Mesendoderm (in vitro differentiated cells): ENCODE measurements at regions not wholly inside any gene's neighbourhood (a gene's known extent, or its start where the extent isn't known, plus 50 kb on each side); places are given as distances from the start of the nearest gene placed in this dataset.

Experiments
- DNase-seq: peaks from one replicate; pipeline ENCODE4 v3.0.0; 2013
- H2AK5ac ChIP-seq: 2 replicates; pipeline ENCODE4 v1.6.1; 2013; ENCODE audit warnings: low read length, inconsistent platforms
- H2BK120ac ChIP-seq: 2 replicates; pipeline ENCODE4 v1.6.1; 2013; ENCODE audit warnings: low read depth, mild to moderate bottlenecking, low read length, moderate library complexity, mixed read lengths
- H2BK15ac ChIP-seq: replicated peaks from 2 replicates; pipeline ENCODE4 v1.6.1; 2013; ENCODE audit warnings: low read depth, mild to moderate bottlenecking, moderate library complexity
- H2BK5ac ChIP-seq: 2 replicates; pipeline ENCODE4 v1.6.1; 2013; ENCODE audit warnings: low read length, inconsistent platforms
- H3K18ac ChIP-seq: 2 replicates; pipeline ENCODE4 v1.6.1; 2013; ENCODE audit warnings: mild to moderate bottlenecking, low read length, mixed read lengths
- H3K23ac ChIP-seq: one replicate; pipeline ENCODE4 v1.6.1; 2013; ENCODE audit warnings: low read length
- H3K27ac ChIP-seq: 2 replicates; pipeline ENCODE4 v1.5.1; 2013; ENCODE audit warnings: low read depth, mild to moderate bottlenecking, inconsistent platforms, low read length, moderate library complexity
- H3K27me3 ChIP-seq: 2 replicates; pipeline ENCODE4 v1.6.1; 2013; ENCODE audit warnings: low read length, control low read depth, mild to moderate bottlenecking, inconsistent platforms; ENCODE audit not compliant: insufficient read depth, poor library complexity
- H3K36me3 ChIP-seq: 2 replicates; pipeline ENCODE4 v1.6.1; 2013; ENCODE audit warnings: low read length, inconsistent platforms; ENCODE audit not compliant: control insufficient read depth, insufficient read depth
- H3K4ac ChIP-seq: one replicate; pipeline ENCODE4 v1.6.1; 2013; ENCODE audit warnings: low read depth, mild to moderate bottlenecking, low read length, moderate library complexity
- H3K4me1 ChIP-seq: 2 replicates; pipeline ENCODE4 v1.6.1; 2013; ENCODE audit warnings: low read depth, low read length, inconsistent platforms; ENCODE audit not compliant: control insufficient read depth
- H3K4me2 ChIP-seq: 2 replicates; pipeline ENCODE4 v1.6.1; 2013; ENCODE audit warnings: low read length
- H3K4me3 ChIP-seq: 2 replicates; pipeline ENCODE4 v1.5.1; 2013; ENCODE audit warnings: mild to moderate bottlenecking, low read length
- H3K56ac ChIP-seq: one replicate; pipeline ENCODE4 v1.6.1; 2013; ENCODE audit warnings: low read length
- H3K79me1 ChIP-seq: 2 replicates; pipeline ENCODE4 v1.6.1; 2013; ENCODE audit warnings: low read length, inconsistent platforms
- H3K79me2 ChIP-seq: 2 replicates; pipeline ENCODE4 v1.6.1; 2013; ENCODE audit warnings: mild to moderate bottlenecking, low read length; ENCODE audit not compliant: control insufficient read depth, insufficient read depth
- H3K9ac ChIP-seq: 2 replicates; pipeline ENCODE4 v1.6.1; 2013; ENCODE audit warnings: low read length, inconsistent platforms
- H4K5ac ChIP-seq: one replicate; pipeline ENCODE4 v1.6.1; 2013; ENCODE audit warnings: low read length
- H4K8ac ChIP-seq: one replicate; pipeline ENCODE4 v1.6.1; 2013; ENCODE audit warnings: low read depth, mild to moderate bottlenecking, control low read depth, low read length, moderate library complexity
- WGBS: extraction: QIAGEN DNeasy Blood & Tissue Kit; methylation state at CpG from one replicate; pipeline ENCODE4 v1.1.7; 2013; ENCODE audit warnings: low lambda C conversion rate, missing lambda C conversion rate; ENCODE audit not compliant: insufficient coverage; ENCODE audit errors: extremely low coverage; 5-methylcytosine and 5-hydroxymethylcytosine counted together

GRCh38 chr9:14031810-14032209 is 282.1 kb downstream of the NFIB start:
- no peak overlapping the region for H2BK120ac ChIP-seq
- H3K4me1 ChIP-seq = peaks cover under 1% of the 10 kb centered on the region
- H3K18ac ChIP-seq = no peak overlapping the region
- DNase-seq = no peak
- no peak overlapping the region for H2AK5ac ChIP-seq
- H3K79me2 ChIP-seq = no peaks in the 10 kb centered on the region
- H3K79me1 ChIP-seq = no peaks in the 10 kb centered on the region
- H4K5ac ChIP-seq = peak overlapping the region; percentile 42
- no peak overlapping the region for H2BK15ac ChIP-seq
- H3K56ac ChIP-seq = no peak overlapping the region
- no peaks in the 10 kb centered on the region for H3K27me3 ChIP-seq
- no peak overlapping the region for H3K23ac ChIP-seq
- H4K8ac ChIP-seq = peak overlapping the region; percentile 56
- H3K9ac ChIP-seq = no peak overlapping the region
- no CpG with 5 or more reads among the region's 3 CpGs for WGBS
- no peaks in the 10 kb centered on the region for H3K36me3 ChIP-seq
- no peak overlapping the region for H3K4me2 ChIP-seq
- no peak overlapping the region for H3K4me3 ChIP-seq
- no peak overlapping the region for H3K4ac ChIP-seq
- no peak overlapping the region for H3K27ac ChIP-seq
- no peak overlapping the region for H2BK5ac ChIP-seq

GRCh38 chr9:14031060-14031414 is 282.9 kb downstream of the NFIB start:
- WGBS = no CpG with 5 or more reads among the region's 7 CpGs

GRCh38 chr9:14030375-14031059 is 283.4 kb downstream of the NFIB start:
- Histone ChIP-seq H3K4me1 (peaks cover 3% of the 10 kb centered on the region), H3K9ac (no peak overlapping the region), H3K36me3 (no peaks in the 10 kb centered on the region), H4K5ac (no peak overlapping the region), H3K79me1 (no peaks in the 10 kb centered on the region), H3K4me2 (no peak overlapping the region), H3K23ac (no peak overlapping the region), H3K27ac (no peak overlapping the region), H3K27me3 (no peaks in the 10 kb centered on the region), H4K8ac (no peak overlapping the region), H3K56ac (no peak overlapping the region), H2BK120ac (peak overlapping the region; percentile 45), H3K79me2 (no peaks in the 10 kb centered on the region), H2BK5ac (no peak overlapping the region), H3K4me3 (no peak overlapping the region), H2AK5ac (no peak overlapping the region), H2BK15ac (no peak overlapping the region), H3K4ac (no peak overlapping the region), H3K18ac (no peak overlapping the region)
- WGBS = no CpG with 5 or more reads among the region's 7 CpGs
- no peak for DNase-seq

More at GRCh38 chr9:14031060-14031414, 282.9 kb downstream of the NFIB start:
- no peaks in the 10 kb centered on the region for H3K79me1 ChIP-seq
- peak overlapping the region; percentile 45 for H2BK120ac ChIP-seq
- H3K23ac ChIP-seq = no peak overlapping the region
- H2AK5ac ChIP-seq = no peak overlapping the region
- H4K5ac ChIP-seq = no peak overlapping the region
- H3K4me1 ChIP-seq = peaks cover 3% of the 10 kb centered on the region
- no peak overlapping the region for H3K4ac ChIP-seq
- no peak overlapping the region for H3K9ac ChIP-seq
- no peaks in the 10 kb centered on the region for H3K79me2 ChIP-seq
- H3K27ac ChIP-seq = no peak overlapping the region
- H3K4me2 ChIP-seq = no peak overlapping the region
- H3K18ac ChIP-seq = no peak overlapping the region
- H4K8ac ChIP-seq = no peak overlapping the region
- H3K56ac ChIP-seq = no peak overlapping the region
- H2BK15ac ChIP-seq = no peak overlapping the region
- no peaks in the 10 kb centered on the region for H3K36me3 ChIP-seq
- H3K27me3 ChIP-seq = no peaks in the 10 kb centered on the region
- H3K4me3 ChIP-seq = no peak overlapping the region
- peak; percentile 76 for DNase-seq
- H2BK5ac ChIP-seq = no peak overlapping the region

- Histone ChIP-seq H3K4me2 (no peak overlapping the region), H3K18ac (no peak overlapping the region), H2BK120ac (no peak overlapping the region), H3K27ac (no peak overlapping the region), H3K4me1 (peaks cover 3% of the 10 kb centered on the region), H3K4me3 (no peak overlapping the region), H3K56ac (no peak overlapping the region), H4K5ac (no peak overlapping the region), H3K79me2 (no peaks in the 10 kb centered on the region), H3K9ac (no peak overlapping the region), H2BK5ac (no peak overlapping the region), H3K79me1 (no peaks in the 10 kb centered on the region), H2AK5ac (no peak overlapping the region), H3K36me3 (no peaks in the 10 kb centered on the region), H3K4ac (no peak overlapping the region), H3K27me3 (no peaks in the 10 kb centered on the region), H2BK15ac (no peak overlapping the region), H4K8ac (no peak overlapping the region), H3K23ac (no peak overlapping the region)
- no peak for DNase-seq
- WGBS = no CpG with 5 or more reads among the region's 11 CpGs
Observed at GRCh38 chr9:14029806-14030374, 284.1 kb downstream of the NFIB start.

GRCh38 chr9:14027116-14027800 is 286.7 kb downstream of the NFIB start:
- Histone ChIP-seq H2BK5ac (no peak overlapping the region), H4K8ac (no peak overlapping the region), H3K79me1 (no peaks in the 10 kb centered on the region), H3K4me1 (peaks cover 3% of the 10 kb centered on the region), H3K4me3 (no peak overlapping the region), H3K23ac (no peak overlapping the region), H3K27ac (no peak overlapping the region), H3K18ac (no peak overlapping the region), H3K4me2 (no peak overlapping the region), H3K27me3 (no peaks in the 10 kb centered on the region), H3K56ac (no peak overlapping the region), H3K9ac (no peak overlapping the region), H2AK5ac (no peak overlapping the region), H3K79me2 (no peaks in the 10 kb centered on the region), H3K4ac (no peak overlapping the region), H2BK120ac (no peak overlapping the region), H3K36me3 (no peaks in the 10 kb centered on the region), H4K5ac (no peak overlapping the region), H2BK15ac (no peak overlapping the region)
- WGBS = no CpG with 5 or more reads among the region's 4 CpGs
- peak; percentile 67 for DNase-seq
